GM23248 (cell line): ENCODE measurements at regions not wholly inside any gene's neighbourhood (a gene's known extent, or its start where the extent isn't known, plus 50 kb on each side); places are given as distances from the start of the nearest gene placed in this dataset.

Experiments used
- EZH2 ChIP-seq: fragments of 200-600 bp; sonication (generic); IDR thresholded peaks from 2 replicates; pipeline ENCODE4 v1.6.1; 2018; ENCODE audit warnings: antibody characterized with exemption, mild to moderate bottlenecking; ENCODE audit not compliant: insufficient read depth, poor library complexity, severe bottlenecking
- EZH2phosphoT487 ChIP-seq: fragments of 200-600 bp; sonication (generic); IDR thresholded peaks from 2 replicates; pipeline ENCODE4 v1.6.1; 2018; ENCODE audit warnings: antibody characterized with exemption, moderate library complexity, mild to moderate bottlenecking, low read depth; ENCODE audit not compliant: insufficient read depth

DNA sequence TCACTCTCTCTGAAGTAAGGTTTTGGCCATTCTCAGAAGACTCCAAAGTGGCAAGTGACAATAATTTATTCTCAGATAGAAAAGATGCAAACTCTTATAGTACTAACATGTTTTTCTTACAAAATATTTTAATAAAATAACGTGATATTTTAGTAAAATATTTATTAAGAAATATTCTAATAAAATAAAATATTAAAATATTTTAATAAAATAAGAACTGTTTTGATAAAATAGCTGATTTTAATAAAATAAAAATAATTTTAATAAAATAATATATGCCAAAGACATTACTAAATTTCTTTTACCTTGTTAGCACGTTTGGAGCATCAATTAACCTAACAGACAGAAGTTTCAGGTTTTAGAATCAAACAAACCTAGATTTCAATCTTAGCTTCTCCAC lies 424.0 kb upstream of the NECTIN3 start:
- TF ChIP-seq EZH2 (no peak), EZH2phosphoT487 (no peak)
